ENCODE measurements at regions not wholly inside any gene's neighbourhood (a gene's known extent, or its start where the extent isn't known, plus 50 kb on each side); places are given as distances from the start of the nearest gene placed in this dataset.

DNA sequence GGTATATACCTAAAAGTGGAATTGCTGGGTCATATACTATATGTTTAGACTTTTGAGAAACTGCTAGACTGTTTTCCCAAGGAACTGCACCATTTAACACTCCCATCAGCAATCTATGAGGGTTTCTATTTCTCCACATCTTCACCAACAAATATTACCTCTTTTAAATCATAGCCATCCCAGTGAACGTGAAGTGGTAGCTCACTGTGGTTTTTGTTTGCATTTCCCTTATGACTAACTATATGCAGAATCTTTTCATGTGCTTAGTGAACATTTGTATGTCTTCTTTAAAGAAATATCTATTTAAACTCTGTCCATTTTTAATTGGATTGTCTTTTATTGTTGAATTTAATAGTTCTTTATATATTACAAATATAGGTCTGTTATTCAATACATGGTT is 115.8 kb upstream of the SEC61G start:
- TF ChIP-seq, protein P1, sequence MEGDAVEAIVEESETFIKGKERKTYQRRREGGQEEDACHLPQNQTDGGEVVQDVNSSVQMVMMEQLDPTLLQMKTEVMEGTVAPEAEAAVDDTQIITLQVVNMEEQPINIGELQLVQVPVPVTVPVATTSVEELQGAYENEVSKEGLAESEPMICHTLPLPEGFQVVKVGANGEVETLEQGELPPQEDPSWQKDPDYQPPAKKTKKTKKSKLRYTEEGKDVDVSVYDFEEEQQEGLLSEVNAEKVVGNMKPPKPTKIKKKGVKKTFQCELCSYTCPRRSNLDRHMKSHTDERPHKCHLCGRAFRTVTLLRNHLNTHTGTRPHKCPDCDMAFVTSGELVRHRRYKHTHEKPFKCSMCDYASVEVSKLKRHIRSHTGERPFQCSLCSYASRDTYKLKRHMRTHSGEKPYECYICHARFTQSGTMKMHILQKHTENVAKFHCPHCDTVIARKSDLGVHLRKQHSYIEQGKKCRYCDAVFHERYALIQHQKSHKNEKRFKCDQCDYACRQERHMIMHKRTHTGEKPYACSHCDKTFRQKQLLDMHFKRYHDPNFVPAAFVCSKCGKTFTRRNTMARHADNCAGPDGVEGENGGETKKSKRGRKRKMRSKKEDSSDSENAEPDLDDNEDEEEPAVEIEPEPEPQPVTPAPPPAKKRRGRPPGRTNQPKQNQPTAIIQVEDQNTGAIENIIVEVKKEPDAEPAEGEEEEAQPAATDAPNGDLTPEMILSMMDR (IDR thresholded peaks at IDR 0.05; ENCODE audit: low read depth, low read length, poor library complexity, severe bottlenecking): no peak
- TF ChIP-seq EZH2phosphoT487 (IDR thresholded peaks at IDR 0.05; ENCODE audit: borderline replicate concordance, low read length): no peak
- Histone ChIP-seq H4K20me1 (ENCODE audit: control insufficient read depth, insufficient read depth, low read depth, low read length) (no peaks in the 10 kb centered on the region), H3K9me3 (ENCODE audit: control insufficient read depth, insufficient read depth, low read length) (no peaks in the 10 kb centered on the region), H3K4me1 (ENCODE audit: control insufficient read depth, low read length) (no peaks in the 10 kb centered on the region), H3K27ac (ENCODE audit: low read depth, low read length) (no peak overlapping the region), H3K27me3 (ENCODE audit: control insufficient read depth, low read length) (no peaks in the 10 kb centered on the region), H3K4me2 (ENCODE audit: low read length) (no peak overlapping the region), H3K79me2 (ENCODE audit: control insufficient read depth, low read length) (no peaks in the 10 kb centered on the region), H3K9me2 (replicated peaks; ENCODE audit: control insufficient read depth, low read length) (no peaks in the 10 kb centered on the region), H3K4me3 (ENCODE audit: low read length) (no peak overlapping the region), H3F3A (ENCODE audit: control insufficient read depth, insufficient read depth) (no peaks in the 10 kb centered on the region), H3K36me3 (ENCODE audit: control insufficient read depth, low read length) (no peaks in the 10 kb centered on the region)

DNA sequence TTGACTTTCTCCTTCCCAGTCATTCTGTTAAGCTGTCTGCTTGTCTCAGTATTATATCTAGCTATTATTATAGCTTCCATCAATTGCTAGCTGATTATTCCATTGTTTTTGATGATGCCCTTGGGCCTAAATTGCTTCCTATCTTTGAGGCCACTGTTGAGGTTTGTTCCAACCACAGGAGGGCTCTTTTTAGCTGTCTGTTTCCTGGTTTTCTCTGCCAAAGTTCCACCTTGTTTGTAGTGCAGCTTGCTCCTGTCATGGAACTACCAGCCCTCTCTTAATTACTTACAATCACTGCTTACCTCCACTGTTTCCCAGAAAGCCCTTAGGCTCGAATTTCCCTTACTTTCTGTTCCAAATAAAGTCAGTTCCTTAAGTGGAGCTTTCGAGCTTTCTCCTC is 118.7 kb upstream of the SEC61G start:
- Histone ChIP-seq H3K36me3 (ENCODE audit: control insufficient read depth, low read length) (no peaks in the 10 kb centered on the region), H3K4me2 (ENCODE audit: low read length) (no peak overlapping the region), H3K9me3 (ENCODE audit: control insufficient read depth, insufficient read depth, low read length) (no peaks in the 10 kb centered on the region), H3K9me2 (replicated peaks; ENCODE audit: control insufficient read depth, low read length) (no peaks in the 10 kb centered on the region), H3K4me3 (ENCODE audit: low read length) (no peak overlapping the region), H4K20me1 (ENCODE audit: control insufficient read depth, insufficient read depth, low read depth, low read length) (no peaks in the 10 kb centered on the region), H3K27ac (ENCODE audit: low read depth, low read length) (no peak overlapping the region), H3F3A (ENCODE audit: control insufficient read depth, insufficient read depth) (no peaks in the 10 kb centered on the region), H3K4me1 (ENCODE audit: control insufficient read depth, low read length) (no peaks in the 10 kb centered on the region), H3K27me3 (ENCODE audit: control insufficient read depth, low read length) (no peaks in the 10 kb centered on the region), H3K79me2 (ENCODE audit: control insufficient read depth, low read length) (no peaks in the 10 kb centered on the region)
- no peak for TF ChIP-seq EZH2phosphoT487 (IDR thresholded peaks at IDR 0.05; ENCODE audit: borderline replicate concordance, low read length)
- TF ChIP-seq, protein P1 (IDR thresholded peaks at IDR 0.05; ENCODE audit: low read depth, low read length, poor library complexity, severe bottlenecking): no peak

DNA sequence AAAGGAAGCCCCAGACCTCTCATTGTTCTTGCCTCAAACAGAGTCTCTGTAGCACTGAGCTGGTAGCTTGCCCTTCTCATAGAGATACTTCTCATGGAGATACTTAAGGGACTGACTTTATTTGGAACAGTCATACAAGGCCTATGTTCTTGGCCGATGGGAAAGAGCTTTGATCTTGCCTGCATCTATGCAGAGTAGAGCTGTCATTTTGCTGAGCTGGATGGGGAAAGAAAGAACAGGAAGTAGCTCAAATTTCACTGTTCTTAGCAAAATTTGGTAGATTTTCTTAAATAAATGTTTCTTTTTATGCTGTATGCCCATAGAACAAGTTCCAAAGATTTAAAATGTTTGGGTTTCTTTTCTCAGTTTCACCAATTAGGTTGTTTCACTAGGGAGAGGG is 119.3 kb upstream of the SEC61G start:
- no peak for TF ChIP-seq EZH2phosphoT487 (IDR thresholded peaks at IDR 0.05; ENCODE audit: borderline replicate concordance, low read length)
- TF ChIP-seq, protein P1 (IDR thresholded peaks at IDR 0.05; ENCODE audit: low read depth, low read length, poor library complexity, severe bottlenecking): no peak
- Histone ChIP-seq H3K27me3 (ENCODE audit: control insufficient read depth, low read length) (no peaks in the 10 kb centered on the region), H3K4me2 (ENCODE audit: low read length) (no peak overlapping the region), H4K20me1 (ENCODE audit: control insufficient read depth, insufficient read depth, low read depth, low read length) (no peaks in the 10 kb centered on the region), H3K4me1 (ENCODE audit: control insufficient read depth, low read length) (no peaks in the 10 kb centered on the region), H3F3A (ENCODE audit: control insufficient read depth, insufficient read depth) (no peaks in the 10 kb centered on the region), H3K9me3 (ENCODE audit: control insufficient read depth, insufficient read depth, low read length) (no peaks in the 10 kb centered on the region), H3K9me2 (replicated peaks; ENCODE audit: control insufficient read depth, low read length) (no peaks in the 10 kb centered on the region), H3K79me2 (ENCODE audit: control insufficient read depth, low read length) (no peaks in the 10 kb centered on the region), H3K4me3 (ENCODE audit: low read length) (no peak overlapping the region), H3K27ac (ENCODE audit: low read depth, low read length) (no peak overlapping the region), H3K36me3 (ENCODE audit: control insufficient read depth, low read length) (no peaks in the 10 kb centered on the region)

DNA sequence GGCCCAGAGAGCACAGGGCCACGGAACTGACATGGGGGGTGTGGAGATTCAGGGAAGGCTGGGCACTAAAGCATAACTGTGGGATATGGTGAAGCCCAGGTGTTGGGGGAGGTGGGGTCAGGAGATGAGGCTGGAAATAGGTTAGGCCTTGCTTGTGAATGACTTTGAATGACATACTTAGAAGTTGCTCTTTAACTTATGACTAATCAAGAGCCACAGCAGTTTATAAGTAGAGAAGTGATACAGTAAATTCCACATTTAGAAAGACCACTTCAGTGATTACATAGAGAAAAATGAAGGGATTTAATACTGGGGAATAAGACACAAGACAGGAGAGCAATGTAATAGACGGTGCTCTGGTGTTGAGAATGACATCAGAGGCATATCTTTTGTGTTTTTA is 120.8 kb upstream of the SEC61G start:
- no peak overlapping the region for H3K27ac ChIP-seq (ENCODE audit: low read depth, low read length)

More for the DNA sequence above, 120.8 kb upstream of the SEC61G start:
- Histone ChIP-seq H3K36me3 (ENCODE audit: control insufficient read depth, low read length) (no peaks in the 10 kb centered on the region), H4K20me1 (ENCODE audit: control insufficient read depth, insufficient read depth, low read depth, low read length) (no peaks in the 10 kb centered on the region), H3K4me3 (ENCODE audit: low read length) (no peak overlapping the region), H3F3A (ENCODE audit: control insufficient read depth, insufficient read depth) (no peaks in the 10 kb centered on the region), H3K79me2 (ENCODE audit: control insufficient read depth, low read length) (no peaks in the 10 kb centered on the region), H3K4me2 (ENCODE audit: low read length) (no peak overlapping the region), H3K9me2 (replicated peaks; ENCODE audit: control insufficient read depth, low read length) (no peaks in the 10 kb centered on the region), H3K4me1 (ENCODE audit: control insufficient read depth, low read length) (no peaks in the 10 kb centered on the region), H3K27me3 (ENCODE audit: control insufficient read depth, low read length) (no peaks in the 10 kb centered on the region), H3K9me3 (ENCODE audit: control insufficient read depth, insufficient read depth, low read length) (no peaks in the 10 kb centered on the region)
- TF ChIP-seq, protein P1 (IDR thresholded peaks at IDR 0.05; ENCODE audit: low read depth, low read length, poor library complexity, severe bottlenecking): no peak
- no peak for TF ChIP-seq EZH2phosphoT487 (IDR thresholded peaks at IDR 0.05; ENCODE audit: borderline replicate concordance, low read length)
